HepG2 (cell line): ENCODE measurements at regions not wholly inside any gene's neighbourhood (a gene's known extent, or its start where the extent isn't known, plus 50 kb on each side); places are given as distances from the start of the nearest gene placed in this dataset.

Experiments used
- AHDC1 ChIP-seq: sonication (generic); formaldehyde crosslinking; IDR thresholded peaks from 2 replicates; pipeline ENCODE4 v1.5.1; 2020; ENCODE audit warnings: mild to moderate bottlenecking, missing genetic modification reagents, borderline replicate concordance
- EHMT2 ChIP-seq: fragments of 200-600 bp; sonication (generic); IDR thresholded peaks from 2 replicates; pipeline ENCODE4 v1.7.0; 2017; ENCODE audit warnings: antibody characterized with exemption, low read depth, low read length, borderline replicate concordance
- HNF4A ChIP-seq: sonication (generic); formaldehyde crosslinking; IDR thresholded peaks from 2 replicates; pipeline ENCODE4 v1.4.0; 2020; ENCODE audit warnings: missing genetic modification reagents
- NFIB ChIP-seq: sonication (generic); formaldehyde crosslinking; IDR thresholded peaks from 2 replicates; pipeline ENCODE4 v1.9.0; 2021; ENCODE audit warnings: missing genetic modification reagents, mild to moderate bottlenecking, borderline replicate concordance
- SUZ12 ChIP-seq: fragments of 150-350 bp; IDR thresholded peaks from 2 replicates; pipeline ENCODE4 v1.6.1; 2014; ENCODE audit warnings: low read depth, low read length
- TEAD2 ChIP-seq: sonication (generic); formaldehyde crosslinking; IDR thresholded peaks from 2 replicates; pipeline ENCODE4 v1.9.0; 2021; ENCODE audit warnings: missing genetic modification reagents
- ZBTB34 ChIP-seq: sonication (generic); formaldehyde crosslinking; IDR thresholded peaks from 2 replicates; pipeline ENCODE4 v1.8.0; 2022; ENCODE audit warnings: mild to moderate bottlenecking, missing genetic modification reagents
- ZBTB40 ChIP-seq, 2 experiments: fragments of 450-650 bp in 1 of 2; sonication (generic) in 1 of 2; formaldehyde crosslinking in 1 of 2; IDR thresholded peaks; 2 replicates each; pipeline versions ENCODE4 v1.6.1 to v1.8.0; 2016 to 2022; ENCODE audit warnings: antibody characterized with exemption in 1 of 2, mild to moderate bottlenecking in 1 of 2, missing genetic modification reagents in 1 of 2
- ZKSCAN5 ChIP-seq: sonication (generic); formaldehyde crosslinking; IDR thresholded peaks from 2 replicates; pipeline ENCODE4 v1.5.1; 2020; ENCODE audit warnings: mild to moderate bottlenecking, missing genetic modification reagents
- ZNF333 ChIP-seq: sonication (generic); formaldehyde crosslinking; IDR thresholded peaks from 2 replicates; pipeline ENCODE4 v1.4.0; 2020; ENCODE audit warnings: mild to moderate bottlenecking, missing genetic modification reagents, borderline replicate concordance
- ZNF414 ChIP-seq: sonication (generic); formaldehyde crosslinking; IDR thresholded peaks from 2 replicates; pipeline ENCODE4 v1.5.0; 2020; ENCODE audit warnings: missing genetic modification reagents
- ZNF652 ChIP-seq: IDR thresholded peaks from 2 replicates; pipeline ENCODE4 v1.6.1; 2016; ENCODE audit warnings: low read depth, borderline replicate concordance
- ZSCAN22 ChIP-seq: sonication (generic); formaldehyde crosslinking; IDR thresholded peaks from 2 replicates; pipeline ENCODE4 v1.4.0; 2020; ENCODE audit warnings: mild to moderate bottlenecking, missing genetic modification reagents

- TF ChIP-seq AHDC1: 0 out of 2 replicates have a peak, but pooled peaks have one; percentile 33
- TF ChIP-seq TEAD2 (CRISPR knock-in tag): no peak
- TF ChIP-seq EHMT2: no peak
- 0 out of 2 replicates have a peak, but pooled peaks have one; percentile 45 for TF ChIP-seq ZKSCAN5
- TF ChIP-seq ZBTB40 (IDR thresholded peaks at IDR 0.05): no peak
- TF ChIP-seq ZBTB40 (CRISPR knock-in tag; IDR thresholded peaks at IDR 0.05): no peak
- no peak for TF ChIP-seq ZSCAN22 (CRISPR knock-in tag)
- no peak for TF ChIP-seq ZBTB34 (CRISPR knock-in tag)
- TF ChIP-seq ZNF652: peak; percentile 83; the same call in 1 of the 2 replicates
- TF ChIP-seq HNF4A (CRISPR knock-in tag): peak; percentile 44
- no peak for TF ChIP-seq ZNF333 (CRISPR knock-in tag)
- TF ChIP-seq SUZ12: no peak
- no peak for TF ChIP-seq NFIB (CRISPR knock-in tag)
- no peak for TF ChIP-seq ZNF414 (CRISPR knock-in tag)
Observed at GRCh38 chr1:94754570-94754969, 65.6 kb upstream of the SLC44A3 start (continued).
